CD14-positive monocyte (primary cell): ENCODE measurements at regions not wholly inside any gene's neighbourhood (a gene's known extent, or its start where the extent isn't known, plus 50 kb on each side); places are given as distances from the start of the nearest gene placed in this dataset.

ENCODE experiments used
- DNase-seq, 3 donors: peaks; one replicate each; pipeline ENCODE4 v3.0.0-alpha.2; 2011 to 2022
- H2AFZ ChIP-seq: 2 replicates; pipeline ENCODE4 v1.6.0; 2012; ENCODE audit warnings: mild to moderate bottlenecking, low read depth, low read length, inconsistent platforms; ENCODE audit not compliant: insufficient read depth, poor library complexity, severe bottlenecking
- H3K27ac ChIP-seq, 2 donors: 1 replicate in 1 of 2; 2 replicates in 1 of 2; pipeline ENCODE4 v1.5.1; 2012 to 2013; ENCODE audit warnings: low read length in 2 of 2, control low read depth in 1 of 2, inconsistent platforms in 1 of 2, low read depth in 1 of 2, mild to moderate bottlenecking in 1 of 2
- H3K27me3 ChIP-seq, 2 donors: one replicate each; pipeline versions ENCODE4 v1.6.0 to v1.6.1; 2011 to 2013; ENCODE audit warnings: low read length in 2 of 2; ENCODE audit not compliant: control insufficient read depth in 2 of 2, insufficient read depth in 2 of 2
- H3K36me3 ChIP-seq, 2 donors: replicated peaks in 1 of 2; 1 replicate in 1 of 2; 2 replicates in 1 of 2; pipeline versions ENCODE4 v1.5.1 to v1.6.1; 2012 to 2013; ENCODE audit warnings: low read length in 2 of 2, control low read depth in 1 of 2, inconsistent platforms in 1 of 2, mild to moderate bottlenecking in 1 of 2; ENCODE audit not compliant: insufficient read depth in 2 of 2, control insufficient read depth in 1 of 2
- H3K4me1 ChIP-seq, 2 donors: 1 replicate in 1 of 2; 2 replicates in 1 of 2; pipeline versions ENCODE4 v1.5.1 to v1.6.1; 2012 to 2013; ENCODE audit warnings: low read length in 2 of 2, control low read depth in 1 of 2, inconsistent platforms in 1 of 2, mild to moderate bottlenecking in 1 of 2, moderate library complexity in 1 of 2; ENCODE audit not compliant: insufficient read depth in 2 of 2, control insufficient read depth in 1 of 2
- H3K4me2 ChIP-seq: replicated peaks from 2 replicates; pipeline ENCODE3; 2012; ENCODE audit warnings: low read length, moderate library complexity, mild to moderate bottlenecking; ENCODE audit not compliant: poor library complexity, severe bottlenecking; ENCODE audit errors: extremely low read depth
- H3K4me3 ChIP-seq, 3 experiments: fragments of 200-600 bp in 1 of 3; sonication (generic) in 1 of 3; replicated peaks in 1 of 3; 1 replicate in 2 of 3; 2 replicates in 1 of 3; pipeline ENCODE4 v1.5.1; 2011 to 2013; ENCODE audit warnings: low read length in 3 of 3, mild to moderate bottlenecking in 3 of 3, control low read depth in 2 of 3, low read depth in 2 of 3, inconsistent platforms in 1 of 3, moderate library complexity in 1 of 3
- H3K79me2 ChIP-seq: 2 replicates; pipeline ENCODE4 v1.6.0; 2012; ENCODE audit warnings: mild to moderate bottlenecking, control low read depth, inconsistent platforms, low read length, moderate library complexity; ENCODE audit not compliant: insufficient read depth
- H3K9ac ChIP-seq: 2 replicates; pipeline ENCODE4 v1.6.0; 2017; ENCODE audit warnings: low read length, mild to moderate bottlenecking; ENCODE audit not compliant: insufficient read depth, poor library complexity, severe bottlenecking
- H3K9me3 ChIP-seq, 2 donors: replicated peaks in 1 of 2; 1 replicate in 1 of 2; 2 replicates in 1 of 2; pipeline versions ENCODE4 v1.5.1 to v1.6.1; 2012 to 2013; ENCODE audit warnings: low read length in 2 of 2, control low read depth in 1 of 2; ENCODE audit not compliant: control insufficient read depth in 1 of 2, insufficient read depth in 1 of 2
- H4K20me1 ChIP-seq: 2 replicates; pipeline ENCODE4 v1.6.0; 2012; ENCODE audit warnings: mild to moderate bottlenecking, low read length, control low read depth, moderate library complexity; ENCODE audit not compliant: insufficient read depth
- H3K27ac Mint-ChIP-seq, 7 donors: one replicate each; pipeline ENCODE4 v1.8.0; 2020; ENCODE audit warnings: mild to moderate bottlenecking in 7 of 7, mixed read lengths in 7 of 7, moderate library complexity in 6 of 7, inconsistent platforms in 2 of 7
- H3K27me3 Mint-ChIP-seq, 3 donors: one replicate each; pipeline ENCODE4 v1.8.0; 2021 to 2022; ENCODE audit warnings: low read depth in 3 of 3, mild to moderate bottlenecking in 3 of 3, mixed read lengths in 3 of 3, moderate library complexity in 3 of 3, inconsistent platforms in 1 of 3
- H3K36me3 Mint-ChIP-seq, 2 donors: one replicate each; pipeline ENCODE4 v1.8.0; 2020; ENCODE audit warnings: mixed read lengths in 2 of 2, inconsistent platforms in 1 of 2, mild to moderate bottlenecking in 1 of 2
- H3K4me1 Mint-ChIP-seq: one replicate; pipeline ENCODE4 v1.8.0; 2020; ENCODE audit warnings: mild to moderate bottlenecking, mixed read lengths
- H3K4me3 Mint-ChIP-seq, 2 donors: one replicate each; pipeline ENCODE4 v1.8.0; 2020; ENCODE audit warnings: mild to moderate bottlenecking in 2 of 2, mixed read lengths in 2 of 2, moderate library complexity in 1 of 2
- H3K9me3 Mint-ChIP-seq, 7 donors: one replicate each; pipeline ENCODE4 v1.8.0; 2020 to 2022; ENCODE audit warnings: mixed read lengths in 7 of 7, mild to moderate bottlenecking in 6 of 7, moderate library complexity in 6 of 7, inconsistent platforms in 2 of 7
- WGBS: methylation state at CpG from one replicate; pipeline ENCODE4 v1.1.5; 2013; ENCODE audit warnings: missing lambda C conversion rate; ENCODE audit not compliant: insufficient coverage; 5-methylcytosine and 5-hydroxymethylcytosine counted together
- intact Hi-C, 2 donors: fragments of 100-400 bp; cut with micrococcal nuclease; formaldehyde crosslinking; loops; one replicate each; pipeline versions ENCODE4 v1.15.0 to v1.15.1; 2023
- TF ChIP-seq, protein P1 (sequence below): fragments of 200-600 bp; IDR thresholded peaks from one replicate; pipeline ENCODE4 v1.8.0; 2022; ENCODE audit warnings: antibody characterized with exemption, mild to moderate bottlenecking

DNA sequence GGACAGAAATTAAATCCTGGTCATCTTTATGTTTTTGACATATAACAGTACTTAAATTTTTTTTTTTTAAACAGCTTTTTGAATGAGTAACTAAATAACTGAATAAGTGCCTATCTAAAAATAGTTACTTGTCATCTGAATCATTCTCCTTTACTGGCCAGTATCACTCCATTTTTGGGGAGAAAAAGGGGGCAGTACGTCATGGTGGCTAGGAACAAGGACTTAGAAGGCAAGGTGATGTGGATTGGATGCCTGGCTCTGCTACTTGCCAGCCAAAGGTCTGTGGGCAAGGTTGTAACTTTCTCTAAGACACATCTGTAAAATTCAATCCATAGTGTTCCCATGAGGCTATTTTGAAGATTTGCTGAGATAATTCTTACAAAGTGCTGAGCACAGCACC, 220.4 kb upstream of the DEPDC1 start:
- no peaks in the 10 kb centered on the region for H3K4me1 ChIP-seq
- WGBS, result no CpG with 5 or more reads among the region's 1 CpG
- intact Hi-C loops, result no loop called here

GRCh38 chr1:68720476-68720875, 223.6 kb upstream of the DEPDC1 start:
- no peak overlapping the region for H3K27ac ChIP-seq
- H3K36me3 Mint-ChIP-seq, result no peaks in the 10 kb centered on the region
- no peaks in the 10 kb centered on the region for H3K4me1 Mint-ChIP-seq
- no peaks in the 10 kb centered on the region for H4K20me1 ChIP-seq
- peaks cover 0 to 3% (median 0%) of the 10 kb centered on the region in 3 donors for H3K27me3 Mint-ChIP-seq
- H3K79me2 ChIP-seq, result no peaks in the 10 kb centered on the region
- no peak overlapping the region for H2AFZ ChIP-seq
- no peak overlapping the region for H3K9ac ChIP-seq
- H3K4me3 Mint-ChIP-seq, result no peak overlapping the region
- H3K27me3 ChIP-seq, result no peaks in the 10 kb centered on the region
- intact Hi-C loops, result no loop called here
- H3K36me3 ChIP-seq, result no peaks in the 10 kb centered on the region
- no CpG with 5 or more reads among the region's 1 CpG for WGBS
- H3K4me2 ChIP-seq, result no peak overlapping the region
- no peaks in the 10 kb centered on the region for H3K4me1 ChIP-seq
- no peak for DNase-seq
- TF ChIP-seq, protein P1, sequence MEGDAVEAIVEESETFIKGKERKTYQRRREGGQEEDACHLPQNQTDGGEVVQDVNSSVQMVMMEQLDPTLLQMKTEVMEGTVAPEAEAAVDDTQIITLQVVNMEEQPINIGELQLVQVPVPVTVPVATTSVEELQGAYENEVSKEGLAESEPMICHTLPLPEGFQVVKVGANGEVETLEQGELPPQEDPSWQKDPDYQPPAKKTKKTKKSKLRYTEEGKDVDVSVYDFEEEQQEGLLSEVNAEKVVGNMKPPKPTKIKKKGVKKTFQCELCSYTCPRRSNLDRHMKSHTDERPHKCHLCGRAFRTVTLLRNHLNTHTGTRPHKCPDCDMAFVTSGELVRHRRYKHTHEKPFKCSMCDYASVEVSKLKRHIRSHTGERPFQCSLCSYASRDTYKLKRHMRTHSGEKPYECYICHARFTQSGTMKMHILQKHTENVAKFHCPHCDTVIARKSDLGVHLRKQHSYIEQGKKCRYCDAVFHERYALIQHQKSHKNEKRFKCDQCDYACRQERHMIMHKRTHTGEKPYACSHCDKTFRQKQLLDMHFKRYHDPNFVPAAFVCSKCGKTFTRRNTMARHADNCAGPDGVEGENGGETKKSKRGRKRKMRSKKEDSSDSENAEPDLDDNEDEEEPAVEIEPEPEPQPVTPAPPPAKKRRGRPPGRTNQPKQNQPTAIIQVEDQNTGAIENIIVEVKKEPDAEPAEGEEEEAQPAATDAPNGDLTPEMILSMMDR, result no peak
- H3K9me3 ChIP-seq, result peaks cover 3 to 6% of the 10 kb centered on the region in 2 donors
- H3K4me3 ChIP-seq, result no peak overlapping the region
- peaks cover 0 to 6% (median 0%) of the 10 kb centered on the region in 7 donors for H3K9me3 Mint-ChIP-seq
- H3K27ac Mint-ChIP-seq, result no peak overlapping the region

More for the DNA sequence above, 220.4 kb upstream of the DEPDC1 start:
- Histone ChIP-seq H4K20me1 (no peaks in the 10 kb centered on the region), H3K4me3 (no peak overlapping the region), H3K9me3 (peaks cover 3 to 6% of the 10 kb centered on the region in 2 donors), H2AFZ (no peak overlapping the region), H3K4me2 (no peak overlapping the region), H3K27ac (no peak overlapping the region), H3K9ac (no peak overlapping the region), H3K79me2 (no peaks in the 10 kb centered on the region), H3K27me3 (no peaks in the 10 kb centered on the region), H3K36me3 (no peaks in the 10 kb centered on the region)
- no peak for DNase-seq
- H3K27ac Mint-ChIP-seq, result no peak overlapping the region
- H3K36me3 Mint-ChIP-seq, result no peaks in the 10 kb centered on the region
- no peaks in the 10 kb centered on the region for H3K4me1 Mint-ChIP-seq
- TF ChIP-seq, protein P1, result no peak
- no peaks in the 10 kb centered on the region for H3K27me3 Mint-ChIP-seq
- no peak overlapping the region for H3K4me3 Mint-ChIP-seq
- H3K9me3 Mint-ChIP-seq, result peaks cover 0 to 6% (median under 1%) of the 10 kb centered on the region in 7 donors
